B cell (primary cell): ENCODE measurements at regions not wholly inside any gene's neighbourhood (a gene's known extent, or its start where the extent isn't known, plus 50 kb on each side); places are given as distances from the start of the nearest gene placed in this dataset.

Source experiments
- EZH2 ChIP-seq: IDR thresholded peaks from 2 replicates; pipeline ENCODE4 v1.6.1; 2012; ENCODE audit warnings: borderline replicate concordance, low read depth, mild to moderate bottlenecking, moderate library complexity, low read length; ENCODE audit not compliant: insufficient read depth, poor library complexity, severe bottlenecking
- TF ChIP-seq, protein P1 (sequence below): fragments of 200-600 bp; IDR thresholded peaks from one replicate; pipeline ENCODE4 v1.8.0; 2022; ENCODE audit warnings: antibody characterized with exemption, mild to moderate bottlenecking

DNA sequence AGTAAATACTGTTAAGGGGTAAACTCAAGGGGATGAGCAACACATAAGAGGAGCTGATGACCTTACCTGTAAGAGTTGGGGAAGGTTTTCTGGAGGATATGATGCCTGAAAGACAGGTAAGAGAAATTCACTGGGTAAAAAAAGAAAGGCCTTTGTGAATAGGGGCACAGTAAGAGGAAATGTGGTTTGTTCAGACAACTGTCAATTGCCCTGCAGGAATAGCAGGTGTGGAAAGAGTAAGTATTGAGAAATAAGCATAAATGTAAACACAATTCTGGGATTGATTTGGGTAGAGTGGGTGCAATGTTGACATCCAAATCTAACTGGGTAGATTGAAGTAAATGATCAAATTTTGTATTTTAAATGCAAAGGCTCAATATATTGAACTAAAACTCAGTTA lies 670.0 kb downstream of the DHX35 start:
- TF ChIP-seq, protein P1, sequence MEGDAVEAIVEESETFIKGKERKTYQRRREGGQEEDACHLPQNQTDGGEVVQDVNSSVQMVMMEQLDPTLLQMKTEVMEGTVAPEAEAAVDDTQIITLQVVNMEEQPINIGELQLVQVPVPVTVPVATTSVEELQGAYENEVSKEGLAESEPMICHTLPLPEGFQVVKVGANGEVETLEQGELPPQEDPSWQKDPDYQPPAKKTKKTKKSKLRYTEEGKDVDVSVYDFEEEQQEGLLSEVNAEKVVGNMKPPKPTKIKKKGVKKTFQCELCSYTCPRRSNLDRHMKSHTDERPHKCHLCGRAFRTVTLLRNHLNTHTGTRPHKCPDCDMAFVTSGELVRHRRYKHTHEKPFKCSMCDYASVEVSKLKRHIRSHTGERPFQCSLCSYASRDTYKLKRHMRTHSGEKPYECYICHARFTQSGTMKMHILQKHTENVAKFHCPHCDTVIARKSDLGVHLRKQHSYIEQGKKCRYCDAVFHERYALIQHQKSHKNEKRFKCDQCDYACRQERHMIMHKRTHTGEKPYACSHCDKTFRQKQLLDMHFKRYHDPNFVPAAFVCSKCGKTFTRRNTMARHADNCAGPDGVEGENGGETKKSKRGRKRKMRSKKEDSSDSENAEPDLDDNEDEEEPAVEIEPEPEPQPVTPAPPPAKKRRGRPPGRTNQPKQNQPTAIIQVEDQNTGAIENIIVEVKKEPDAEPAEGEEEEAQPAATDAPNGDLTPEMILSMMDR, result no peak
- TF ChIP-seq EZH2, result no peak
